ENCODE measurements at regions not wholly inside any gene's neighbourhood (a gene's known extent, or its start where the extent isn't known, plus 50 kb on each side); places are given as distances from the start of the nearest gene placed in this dataset.

GRCh38 chr1:56336982-56337381, 242.4 kb downstream of the PLPP3 start:
- intact Hi-C loops (cut with micrococcal nuclease; ENCODE audit: unreplicated experiment) (loop anchor here (10.0 kb wide), 1 partner anchor 168 kb away; no protein-coding TSS in a partner anchor), in situ Hi-C loops (cut with HindIII; ENCODE audit: extremely low pct_ligation_motif_present, low pct_unique_long_range_greater_than_20kb) (no loop called here)
- TF ChIP-seq TSC22D2 (CRISPR knock-in tag; IDR thresholded peaks at IDR 0.05; ENCODE audit: borderline replicate concordance) (no peak), DR1 (CRISPR knock-in tag; IDR thresholded peaks at IDR 0.05) (no peak), LBX2 (CRISPR knock-in tag; IDR thresholded peaks at IDR 0.05; ENCODE audit: borderline replicate concordance) (no peak), MZF1 (CRISPR knock-in tag; IDR thresholded peaks at IDR 0.05; ENCODE audit: borderline replicate concordance) (no peak), SNAPC2 (CRISPR knock-in tag; IDR thresholded peaks at IDR 0.05) (no peak), ZNF543 (CRISPR knock-in tag; IDR thresholded peaks at IDR 0.05) (no peak), ZNF317 (CRISPR knock-in tag; IDR thresholded peaks at IDR 0.05) (no peak), KMT2A (CRISPR knock-in tag; IDR thresholded peaks at IDR 0.05) (no peak), ZXDC (CRISPR knock-in tag; IDR thresholded peaks at IDR 0.05) (no peak), SOX6 (IDR thresholded peaks at IDR 0.05) (no peak), SOX6 (CRISPR knock-in tag; IDR thresholded peaks at IDR 0.05) (no peak), ZNF296 (CRISPR knock-in tag; conservative IDR thresholded peaks at IDR 0.05) (no peak), ZNF326 (CRISPR knock-in tag; IDR thresholded peaks at IDR 0.05; ENCODE audit: borderline replicate concordance) (no peak), CSRNP2 (CRISPR knock-in tag; conservative IDR thresholded peaks at IDR 0.05; ENCODE audit: low read depth) (no peak), MEIS1 (CRISPR knock-in tag; IDR thresholded peaks at IDR 0.05; ENCODE audit: borderline replicate concordance) (no peak), ISX (CRISPR knock-in tag; conservative IDR thresholded peaks at IDR 0.05) (no peak), MATR3 (CRISPR knock-in tag; IDR thresholded peaks at IDR 0.05) (no peak), ZNF225 (CRISPR knock-in tag; IDR thresholded peaks at IDR 0.05) (no peak), JUND (CRISPR knock-in tag; IDR thresholded peaks at IDR 0.05) (no peak)
- ATAC-seq = no peak
- no peak for DNase-seq (ENCODE audit: low spot score)
- no peaks in the 10 kb centered on the region for H4K20me1 ChIP-seq (ENCODE audit: insufficient read depth, low read length)
- peaks cover 32% of the 10 kb centered on the region for H3K4me1 ChIP-seq (ENCODE audit: insufficient read depth, low read length)
- no peak overlapping the region for H3K9ac ChIP-seq (ENCODE audit: insufficient read depth, low read depth, low read length)
- H3K4me2 ChIP-seq (ENCODE audit: low read depth, low read length) = no peak overlapping the region
- no peaks in the 10 kb centered on the region for H3K27me3 ChIP-seq (ENCODE audit: control insufficient read depth in 1 of 2, insufficient read depth in 2 of 2, low read length in 2 of 2)
- no TSS peak for BruUV-seq (replicated peaks)
- POLR2A ChIA-PET = no interaction called here
- no peaks in the 10 kb centered on the region for H3K79me2 ChIP-seq (ENCODE audit: insufficient read depth, low read length)
- H3K9me3 ChIP-seq (ENCODE audit: low read length) = no peaks in the 10 kb centered on the region
- H2AFZ ChIP-seq (ENCODE audit: low read length) = no peak overlapping the region
- 97% methylated on average over 2 of the region's 2 CpGs for WGBS (ENCODE audit: low lambda C conversion rate)
- H3K36me3 ChIP-seq (replicated peaks in 1 of 2; ENCODE audit: control insufficient read depth in 1 of 2, insufficient read depth in 2 of 2, low read length in 2 of 2) = no peaks in the 10 kb centered on the region
- no peak overlapping the region for H3K4me3 ChIP-seq (replicated peaks in 1 of 3; ENCODE audit: insufficient read depth in 1 of 3, low read depth in 2 of 3, low read length in 3 of 3)
- H3K27ac ChIP-seq (ENCODE audit: extremely low read length, insufficient read depth, low read length) = no peak overlapping the region
- no peak for FAIRE-seq
- CTCF ChIA-PET (ENCODE audit: low intra/inter-chr PET ratio, low total read pairs) = no interaction called here
